GM10248 (cell line): ENCODE measurements at regions not wholly inside any gene's neighbourhood (a gene's known extent, or its start where the extent isn't known, plus 50 kb on each side); places are given as distances from the start of the nearest gene placed in this dataset.

Experiments used
- CTCF ChIA-PET: fragments of 300-600 bp; sonication (Branson Sonifier 250); formaldehyde crosslinking; extraction: SDS; loops from one replicate; lab custom pipeline; 2021; ENCODE audit warnings: antibody characterized with exemption; lab: Yijun Ruan, JAX
- POLR2A ChIA-PET: fragments of 350-650 bp; sonication (Branson Sonifier 250); formaldehyde crosslinking; extraction: SDS; loops from one replicate; lab custom pipeline; 2020; ENCODE audit warnings: antibody characterized with exemption; lab: Yijun Ruan, JAX
- DNase-seq: peaks from one replicate; pipeline ENCODE4 v3.0.0; 2012; ENCODE audit errors: extremely low spot score
- TF ChIP-seq, protein P1 (sequence below): IDR thresholded peaks from 2 replicates; pipeline ENCODE4 v1.5.1; 2012; ENCODE audit warnings: mild to moderate bottlenecking, low read depth; ENCODE audit errors: extremely low read depth, missing control alignments, control extremely low read depth

DNA sequence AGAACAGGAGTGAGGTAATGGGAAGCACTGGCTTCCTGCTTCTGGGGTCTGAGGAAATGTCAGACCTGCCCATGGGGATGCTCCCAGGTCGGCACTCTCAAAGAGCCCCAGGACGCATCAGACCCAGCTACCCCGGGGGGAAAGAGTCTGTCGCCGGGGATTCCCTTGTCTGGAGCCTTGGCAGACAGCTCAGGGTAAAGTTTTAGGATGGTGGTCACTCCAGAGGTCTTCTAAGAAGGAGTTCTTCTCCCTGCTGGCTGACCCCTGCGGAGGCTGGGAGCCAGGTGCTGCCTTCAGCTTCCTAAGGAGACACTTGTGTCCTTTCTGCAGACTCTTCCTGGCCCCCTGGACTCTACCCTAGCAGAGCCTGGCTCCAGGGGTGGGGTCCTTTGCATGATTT lies 61.9 kb upstream of the PSEN2 start:
- ChIA-PET POLR2A (no interaction called here), CTCF (interaction anchor here (1.3 kb wide), 1 partner anchor 12 kb away, joined by 3 read pairs; no protein-coding TSS in a partner anchor)
- TF ChIP-seq, protein P1, sequence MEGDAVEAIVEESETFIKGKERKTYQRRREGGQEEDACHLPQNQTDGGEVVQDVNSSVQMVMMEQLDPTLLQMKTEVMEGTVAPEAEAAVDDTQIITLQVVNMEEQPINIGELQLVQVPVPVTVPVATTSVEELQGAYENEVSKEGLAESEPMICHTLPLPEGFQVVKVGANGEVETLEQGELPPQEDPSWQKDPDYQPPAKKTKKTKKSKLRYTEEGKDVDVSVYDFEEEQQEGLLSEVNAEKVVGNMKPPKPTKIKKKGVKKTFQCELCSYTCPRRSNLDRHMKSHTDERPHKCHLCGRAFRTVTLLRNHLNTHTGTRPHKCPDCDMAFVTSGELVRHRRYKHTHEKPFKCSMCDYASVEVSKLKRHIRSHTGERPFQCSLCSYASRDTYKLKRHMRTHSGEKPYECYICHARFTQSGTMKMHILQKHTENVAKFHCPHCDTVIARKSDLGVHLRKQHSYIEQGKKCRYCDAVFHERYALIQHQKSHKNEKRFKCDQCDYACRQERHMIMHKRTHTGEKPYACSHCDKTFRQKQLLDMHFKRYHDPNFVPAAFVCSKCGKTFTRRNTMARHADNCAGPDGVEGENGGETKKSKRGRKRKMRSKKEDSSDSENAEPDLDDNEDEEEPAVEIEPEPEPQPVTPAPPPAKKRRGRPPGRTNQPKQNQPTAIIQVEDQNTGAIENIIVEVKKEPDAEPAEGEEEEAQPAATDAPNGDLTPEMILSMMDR, result no peak
- no peak for DNase-seq

GRCh38 chr1:226806988-226807387 lies 63.4 kb upstream of the PSEN2 start:
- TF ChIP-seq, protein P1, result no peak
- CTCF ChIA-PET, result interaction anchor here (0.8 to 4.2 kb wide), 6 partner anchors 16 to 198 kb away, joined by 3 to 13 read pairs (median 4); no protein-coding TSS in a partner anchor
- POLR2A ChIA-PET, result no interaction called here

GRCh38 chr1:226804907-226805759 lies 65.3 kb upstream of the PSEN2 start:
- POLR2A ChIA-PET, result no interaction called here
- TF ChIP-seq, protein P1, result no peak
- no peak for DNase-seq
- CTCF ChIA-PET, result interaction anchor here (0.9 to 4.2 kb wide), 9 partner anchors 9 to 197 kb away, joined by 3 to 13 read pairs (median 4); no protein-coding TSS in a partner anchor

More at GRCh38 chr1:226806988-226807387, 63.4 kb upstream of the PSEN2 start:
- DNase-seq, result no peak

GRCh38 chr1:226800763-226801380 lies 61.8 kb upstream of the ITPKB start:
- TF ChIP-seq, protein P1, result no peak
- ChIA-PET POLR2A (no interaction called here), CTCF (interaction anchor here (0.7 to 1.4 kb wide), 6 partner anchors 10 to 27 kb away, joined by 3 to 4 read pairs (median 3); no protein-coding TSS in a partner anchor)
- DNase-seq, result no peak

DNA sequence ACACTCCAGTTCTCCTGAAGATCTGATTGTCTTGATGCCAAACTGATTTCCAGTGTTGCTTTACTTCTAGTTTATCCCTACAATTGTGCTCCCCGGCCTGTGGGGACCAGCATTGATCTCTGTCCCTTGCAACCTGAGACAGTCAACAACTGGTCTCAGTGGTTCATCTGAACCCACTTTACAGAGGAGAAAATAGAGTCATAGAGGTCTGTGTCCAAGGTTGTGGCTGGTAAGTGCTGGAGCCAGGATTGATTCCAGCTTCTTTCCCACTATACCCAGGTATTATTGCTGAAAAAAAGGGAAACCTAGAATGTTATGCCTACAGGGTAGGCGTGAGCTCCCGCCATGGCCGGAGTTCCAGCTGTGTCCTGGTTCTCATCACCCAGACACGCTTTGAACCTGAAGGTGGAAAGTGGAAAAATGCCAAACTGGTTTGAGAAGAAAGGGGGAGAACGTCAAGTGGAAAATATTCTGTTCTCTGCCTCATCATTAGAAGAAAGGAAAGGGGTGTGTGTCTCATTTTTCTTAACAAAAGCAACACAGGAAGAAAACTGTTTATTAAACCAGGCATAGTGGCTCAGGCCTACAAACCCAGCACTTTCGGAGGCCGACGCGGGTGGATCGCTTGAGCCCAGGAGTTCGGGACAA lies 60.7 kb upstream of the ITPKB start:
- POLR2A ChIA-PET, result no interaction called here
- TF ChIP-seq, protein P1, result no peak
- CTCF ChIA-PET, result interaction anchor here (0.7 to 1.4 kb wide), 7 partner anchors 9 to 174 kb away, joined by 3 to 4 read pairs (median 3); no protein-coding TSS in a partner anchor
- no peak for DNase-seq
